ENCODE measurements at regions not wholly inside any gene's neighbourhood (a gene's known extent, or its start where the extent isn't known, plus 50 kb on each side); places are given as distances from the start of the nearest gene placed in this dataset.

DNA sequence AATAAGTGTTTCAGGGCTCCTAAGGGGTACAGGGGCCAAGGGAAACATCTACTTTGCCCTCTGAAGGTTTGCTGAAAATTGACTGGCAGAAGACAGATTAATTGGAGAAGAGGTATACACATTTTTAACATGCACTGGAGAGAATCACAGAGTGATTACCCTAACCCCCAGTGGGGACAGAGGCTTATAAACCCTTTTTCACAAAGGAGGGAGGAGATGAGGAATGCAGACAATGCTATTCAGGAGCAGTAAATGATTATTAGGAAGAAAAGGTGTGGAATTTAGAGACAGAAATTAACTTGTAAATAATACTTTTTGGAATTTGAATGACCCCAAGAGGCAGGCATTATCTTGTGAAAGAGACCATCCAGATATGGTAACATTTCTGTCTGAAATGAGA, 582.4 kb upstream of the B3GAT1 start:
- Histone ChIP-seq H4K20me1 (replicated peaks in 1 of 2; ENCODE audit: control insufficient read depth in 1 of 2, insufficient read depth in 2 of 2, low read length in 2 of 2) (no peaks in the 10 kb centered on the region), H2BK120ac (replicated peaks; ENCODE audit: low read depth, low read length) (peak overlapping the region; percentile 79), H3K9ac (replicated peaks in 1 of 4; ENCODE audit: extremely low read depth in 1 of 4, low read depth in 3 of 4, low read length in 3 of 4) (no peak overlapping the region), H3K56ac (replicated peaks; ENCODE audit: insufficient read length, low read depth, low read length) (no peak overlapping the region), H3K23me2 (ENCODE audit: low read depth, low read length) (no peaks in the 10 kb centered on the region; the same call in 1 of the 2 replicates), H2BK5ac (ENCODE audit: low read depth, low read length) (peak overlapping the region; percentile 96), H3K4me3 (ENCODE audit: extremely low read depth in 1 of 4, insufficient read depth in 2 of 4, low read depth in 3 of 4, low read length in 4 of 4) (peak overlapping the region in 1 of 4 experiments; percentile 14; a peak in 1 of 8 replicates), H4K91ac (replicated peaks; ENCODE audit: insufficient read length, low read length) (no peak overlapping the region), H3K4me1 (replicated peaks in 1 of 4; ENCODE audit: control insufficient read depth in 3 of 4, insufficient read depth in 4 of 4, low read length in 3 of 4) (peaks cover 10 to 36% (median 28%) of the 10 kb centered on the region in 4 experiments; a peak in 6 of 7 replicates), H2AK5ac (ENCODE audit: low read depth, low read length) (0 out of 2 replicates have a peak overlapping the region, but pooled peaks have one; percentile 29), H3K18ac (ENCODE audit: extremely low read depth, low read length) (peak overlapping the region; percentile 89; the same call in 1 of the 2 replicates), H3K36me3 (ENCODE audit: control insufficient read depth in 2 of 4, insufficient read depth in 4 of 4, low read length in 3 of 4) (no peaks in the 10 kb centered on the region), H3K79me1 (ENCODE audit: low read depth, low read length) (no peaks in the 10 kb centered on the region), H3K4me2 (ENCODE audit: insufficient read depth in 1 of 2, low read depth in 2 of 2, low read length in 2 of 2) (peak overlapping the region; percentile 7 to 71; a peak in 2 of 4 replicates), H4K8ac (ENCODE audit: extremely low read depth, insufficient read depth, low read length) (no peak overlapping the region), H3K79me2 (ENCODE audit: control insufficient read depth in 1 of 2, insufficient read depth in 2 of 2, low read length in 2 of 2) (no peaks in the 10 kb centered on the region), H2BK20ac (ENCODE audit: low read length) (peak overlapping the region; percentile 88; the same call in 1 of the 2 replicates), H3K27ac (ENCODE audit: low read depth, low read length) (no peak overlapping the region), H2BK12ac (ENCODE audit: low read depth, low read length) (peak overlapping the region; percentile 69; the same call in 1 of the 2 replicates), H3K14ac (ENCODE audit: insufficient read length) (no peak overlapping the region), H3K27me3 (replicated peaks in 1 of 4; ENCODE audit: control insufficient read depth in 3 of 4, extremely low read depth in 1 of 4, insufficient read depth in 3 of 4, low read length in 3 of 4) (no peaks in the 10 kb centered on the region), H3K23ac (ENCODE audit: insufficient read length) (no peak overlapping the region), H2AFZ (ENCODE audit: low read length) (no peak overlapping the region), H2BK15ac (ENCODE audit: low read length) (no peak overlapping the region), H3K4ac (replicated peaks; ENCODE audit: insufficient read length, low read depth, low read length) (peak overlapping the region; percentile 57), H4K5ac (ENCODE audit: insufficient read length, low read depth, low read length) (no peak overlapping the region), H3K9me3 (ENCODE audit: insufficient read depth in 2 of 2, low read depth in 1 of 2, low read length in 1 of 2) (no peaks in the 10 kb centered on the region)
- ChIA-PET CTCF (ENCODE audit: partially characterized antibody) (no interaction called here), POLR2A (ENCODE audit: partially characterized antibody) (interaction anchor here (0.6 to 1.0 kb wide), 2 partner anchors 12 to 45 kb away, joined by 3 read pairs; no protein-coding TSS in a partner anchor)
- no peak for DNase-seq (ENCODE audit: low read depth in 1 of 2, low spot score in 2 of 2)
- peak; percentile 66 for FAIRE-seq
- TF ChIP-seq TBP (IDR thresholded peaks at IDR 0.05; ENCODE audit: low read depth, low read length) (peak; percentile 38; the same call in 1 of the 2 replicates), TCF12 (IDR thresholded peaks at IDR 0.05; ENCODE audit: low read depth, low read length) (no peak)
